ENCODE measurements at regions not wholly inside any gene's neighbourhood (a gene's known extent, or its start where the extent isn't known, plus 50 kb on each side); places are given as distances from the start of the nearest gene placed in this dataset.

DNA sequence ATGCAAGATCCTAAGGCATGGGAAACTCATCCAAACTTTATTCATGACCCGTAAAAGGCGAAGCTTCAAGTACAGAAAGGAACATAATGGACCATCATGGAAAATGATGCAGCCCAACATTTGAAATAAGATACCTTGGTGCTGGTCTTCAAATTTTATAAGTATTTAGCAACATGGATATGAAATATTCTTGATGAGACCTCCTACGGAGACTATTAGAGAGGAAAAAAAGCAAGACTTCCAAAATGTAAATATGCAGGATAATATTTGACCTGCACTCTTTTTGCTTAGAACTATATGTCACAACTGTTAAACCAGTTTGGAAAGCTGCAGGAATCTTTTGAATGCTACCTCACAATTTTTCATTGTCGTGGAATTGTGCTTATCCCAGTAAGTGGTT, 168.8 kb upstream of the ARID2 start:
- DNase-seq (ENCODE audit: low read depth): no peak
- H3K4me3 ChIP-seq (ENCODE audit: control insufficient read depth, low read depth, low read length): no peak overlapping the region
- TF ChIP-seq, protein P1, sequence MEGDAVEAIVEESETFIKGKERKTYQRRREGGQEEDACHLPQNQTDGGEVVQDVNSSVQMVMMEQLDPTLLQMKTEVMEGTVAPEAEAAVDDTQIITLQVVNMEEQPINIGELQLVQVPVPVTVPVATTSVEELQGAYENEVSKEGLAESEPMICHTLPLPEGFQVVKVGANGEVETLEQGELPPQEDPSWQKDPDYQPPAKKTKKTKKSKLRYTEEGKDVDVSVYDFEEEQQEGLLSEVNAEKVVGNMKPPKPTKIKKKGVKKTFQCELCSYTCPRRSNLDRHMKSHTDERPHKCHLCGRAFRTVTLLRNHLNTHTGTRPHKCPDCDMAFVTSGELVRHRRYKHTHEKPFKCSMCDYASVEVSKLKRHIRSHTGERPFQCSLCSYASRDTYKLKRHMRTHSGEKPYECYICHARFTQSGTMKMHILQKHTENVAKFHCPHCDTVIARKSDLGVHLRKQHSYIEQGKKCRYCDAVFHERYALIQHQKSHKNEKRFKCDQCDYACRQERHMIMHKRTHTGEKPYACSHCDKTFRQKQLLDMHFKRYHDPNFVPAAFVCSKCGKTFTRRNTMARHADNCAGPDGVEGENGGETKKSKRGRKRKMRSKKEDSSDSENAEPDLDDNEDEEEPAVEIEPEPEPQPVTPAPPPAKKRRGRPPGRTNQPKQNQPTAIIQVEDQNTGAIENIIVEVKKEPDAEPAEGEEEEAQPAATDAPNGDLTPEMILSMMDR (IDR thresholded peaks at IDR 0.05; ENCODE audit: control insufficient read depth, insufficient read depth, low read depth, low read length, missing control alignments): no peak

DNA sequence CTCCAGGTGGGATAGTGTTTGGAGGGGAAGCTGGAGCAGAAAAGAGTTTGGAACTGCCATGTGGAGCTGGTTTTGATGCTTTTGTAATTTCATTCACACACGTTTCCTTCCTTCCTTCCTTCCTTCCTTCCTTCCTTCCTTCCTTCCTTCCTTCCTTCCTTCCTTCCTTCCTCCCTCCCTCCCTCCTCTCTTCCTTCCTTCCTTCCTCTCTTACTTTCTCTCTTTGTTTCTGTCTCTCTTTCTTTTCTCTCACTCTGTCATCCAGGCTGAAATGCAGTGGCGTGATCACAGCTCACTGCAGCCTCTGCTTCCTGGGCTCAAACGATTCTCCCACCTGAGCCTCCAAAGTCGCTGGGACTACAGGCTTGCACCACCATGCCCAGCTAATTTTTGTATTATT, 168.0 kb upstream of the ARID2 start:
- TF ChIP-seq, protein P1 (IDR thresholded peaks at IDR 0.05; ENCODE audit: control insufficient read depth, insufficient read depth, low read depth, low read length, missing control alignments): no peak
- no peak for DNase-seq (ENCODE audit: low read depth)

DNA sequence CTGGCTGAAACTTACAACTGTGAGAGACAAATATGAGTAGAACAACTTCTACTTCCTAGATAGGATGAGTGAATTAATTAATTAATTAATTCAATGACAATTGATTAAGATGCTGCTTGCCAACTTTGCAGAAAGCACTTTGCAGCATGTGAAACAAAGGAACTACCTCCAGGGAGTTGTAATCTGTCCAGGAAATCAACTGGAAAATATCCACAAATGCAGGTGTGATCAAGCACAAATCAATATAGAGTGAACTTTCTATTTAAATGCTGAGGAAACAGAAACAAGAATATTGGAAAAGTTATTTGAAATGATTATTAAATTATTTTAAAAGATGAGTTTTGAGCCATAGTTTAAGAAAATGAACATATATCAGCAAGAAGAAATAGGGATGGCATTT, 163.9 kb upstream of the ARID2 start:
- H3K4me3 ChIP-seq (ENCODE audit: control insufficient read depth, low read depth, low read length): no peak overlapping the region
- TF ChIP-seq, protein P1 (IDR thresholded peaks at IDR 0.05; ENCODE audit: control insufficient read depth, insufficient read depth, low read depth, low read length, missing control alignments): no peak
- no peak for DNase-seq (ENCODE audit: low read depth)

More for the DNA sequence above, 168.0 kb upstream of the ARID2 start:
- H3K4me3 ChIP-seq (ENCODE audit: control insufficient read depth, low read depth, low read length): no peak overlapping the region

DNA sequence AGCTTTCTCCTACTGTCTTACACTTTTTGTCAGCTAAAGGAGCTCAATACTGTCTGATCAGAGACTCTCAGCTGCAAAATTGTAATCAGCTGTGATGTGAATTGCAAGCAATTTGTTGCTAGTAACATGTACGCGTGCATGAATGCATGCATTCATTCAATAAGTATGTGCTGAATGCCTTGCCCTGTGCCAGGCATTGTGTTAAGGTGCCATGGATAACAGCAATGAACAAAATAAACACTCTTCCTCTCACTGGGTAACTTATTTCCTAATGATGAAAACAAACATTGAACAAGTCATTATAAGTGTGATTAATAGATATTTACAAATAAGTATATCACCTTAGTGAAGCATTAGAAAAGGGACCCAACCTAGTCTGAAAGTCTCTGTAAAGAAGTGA, 163.2 kb upstream of the ARID2 start:
- TF ChIP-seq, protein P1 (IDR thresholded peaks at IDR 0.05; ENCODE audit: control insufficient read depth, insufficient read depth, low read depth, low read length, missing control alignments): no peak
- no peak for DNase-seq (ENCODE audit: low read depth)
- no peak overlapping the region for H3K4me3 ChIP-seq (ENCODE audit: control insufficient read depth, low read depth, low read length)

DNA sequence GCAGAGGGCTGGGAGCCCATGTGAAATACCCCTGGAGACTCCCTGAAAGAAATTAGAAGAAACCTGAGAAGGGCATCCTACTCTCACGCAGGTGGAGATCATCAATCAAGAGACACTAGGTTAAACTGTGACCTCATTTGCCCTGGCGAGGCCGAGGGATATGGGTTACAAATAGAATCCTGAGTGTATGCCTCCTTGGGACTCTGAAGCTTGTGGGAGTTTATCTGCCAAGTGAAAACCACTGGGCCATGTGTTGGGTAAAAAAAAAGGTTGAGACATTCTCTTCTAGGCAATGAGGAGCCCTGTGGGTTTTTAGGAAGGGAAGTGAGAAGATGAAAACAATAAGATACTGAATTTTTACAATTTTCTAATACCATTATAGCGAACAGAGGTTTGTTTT, 160.7 kb upstream of the ARID2 start:
- TF ChIP-seq, protein P1 (IDR thresholded peaks at IDR 0.05; ENCODE audit: control insufficient read depth, insufficient read depth, low read depth, low read length, missing control alignments): no peak

DNA sequence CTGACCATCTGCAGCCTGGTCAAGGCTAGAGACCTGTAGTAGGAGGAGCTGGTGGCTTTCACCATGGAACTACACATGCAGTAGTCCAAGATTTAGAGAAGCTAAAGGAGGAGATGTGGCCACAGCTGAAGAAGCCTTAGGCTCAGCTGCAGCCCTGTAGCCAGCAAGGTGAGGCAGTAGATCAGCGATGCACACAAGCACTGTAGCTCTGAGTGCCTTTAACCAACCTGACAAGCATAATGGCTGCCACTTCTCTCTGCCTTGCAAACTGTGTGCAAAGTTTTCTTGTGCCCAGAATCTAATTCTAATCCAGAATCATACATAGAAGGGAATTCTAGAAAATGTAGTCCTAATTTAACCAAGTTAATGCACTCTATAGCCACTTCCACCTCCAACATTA, 159.0 kb upstream of the ARID2 start:
- no peak overlapping the region for H3K4me3 ChIP-seq (ENCODE audit: control insufficient read depth, low read depth, low read length)
- DNase-seq (ENCODE audit: low read depth): no peak
- TF ChIP-seq, protein P1 (IDR thresholded peaks at IDR 0.05; ENCODE audit: control insufficient read depth, insufficient read depth, low read depth, low read length, missing control alignments): no peak

More for the DNA sequence above, 160.7 kb upstream of the ARID2 start:
- DNase-seq (ENCODE audit: low read depth): no peak
- no peak overlapping the region for H3K4me3 ChIP-seq (ENCODE audit: control insufficient read depth, low read depth, low read length)

DNA sequence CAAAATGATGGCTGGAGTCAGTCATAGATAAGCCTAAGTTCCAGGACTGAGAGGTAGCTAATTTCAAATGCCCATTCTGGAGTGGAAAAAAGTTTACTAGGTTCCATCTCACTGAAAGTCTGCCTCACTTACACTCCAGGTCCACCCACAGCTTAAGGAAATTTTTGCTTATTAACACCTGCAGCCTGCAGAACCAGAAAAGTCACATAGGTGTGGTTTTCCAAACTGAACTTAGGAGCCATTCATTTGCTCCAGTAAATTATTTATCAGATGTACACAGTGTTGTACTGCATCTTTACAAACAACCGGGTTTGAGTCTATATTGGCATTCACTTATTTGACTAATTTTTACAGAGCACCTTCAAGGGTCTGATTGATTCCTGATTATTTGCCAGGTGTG, 157.4 kb upstream of the ARID2 start:
- DNase-seq (ENCODE audit: low read depth): no peak
- H3K4me3 ChIP-seq (ENCODE audit: control insufficient read depth, low read depth, low read length): no peak overlapping the region
- TF ChIP-seq, protein P1 (IDR thresholded peaks at IDR 0.05; ENCODE audit: control insufficient read depth, insufficient read depth, low read depth, low read length, missing control alignments): no peak
